Tibial nerve (tissue), 3 donors: ENCODE measurements at regions not wholly inside any gene's neighbourhood (a gene's known extent, or its start where the extent isn't known, plus 50 kb on each side); places are given as distances from the start of the nearest gene placed in this dataset.

Source experiments
- POLR2A ChIP-seq, 2 donors: fragments of 450-650 bp; IDR thresholded peaks; one replicate each; pipeline ENCODE4 v1.6.1; 2017; ENCODE audit warnings: antibody characterized with exemption in 2 of 2, mild to moderate bottlenecking in 2 of 2, moderate library complexity in 2 of 2
- TF ChIP-seq, protein P1 (sequence below), 5 experiments: fragments of 200-600 bp in 3 of 5; fragments of 450-650 bp in 2 of 5; sonication (generic) in 3 of 5; IDR thresholded peaks; one replicate each; pipeline ENCODE4 v1.5.1; 2016 to 2019; ENCODE audit warnings: antibody characterized with exemption in 5 of 5, mild to moderate bottlenecking in 3 of 5, moderate library complexity in 2 of 5

DNA sequence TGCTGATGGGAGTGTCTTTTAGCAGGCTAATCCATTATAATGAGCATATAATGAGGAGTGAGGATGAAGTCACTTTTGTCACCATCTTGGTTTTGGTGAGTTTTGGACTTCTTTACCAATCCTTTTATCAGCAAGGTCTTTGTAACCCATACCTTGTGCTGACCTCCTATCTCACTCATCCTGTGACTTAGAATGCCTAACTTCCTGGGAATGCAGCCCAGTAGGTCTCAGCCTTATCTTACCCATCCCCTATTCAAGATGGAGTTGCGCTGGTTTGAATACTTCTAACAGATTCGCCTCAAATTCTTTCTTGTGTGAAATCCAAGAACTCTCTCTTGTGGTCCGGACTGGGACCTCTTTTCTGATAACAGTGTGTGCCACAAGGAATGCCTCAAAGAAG, 253.1 kb upstream of the CACNA2D1 start:
- TF ChIP-seq, protein P1, sequence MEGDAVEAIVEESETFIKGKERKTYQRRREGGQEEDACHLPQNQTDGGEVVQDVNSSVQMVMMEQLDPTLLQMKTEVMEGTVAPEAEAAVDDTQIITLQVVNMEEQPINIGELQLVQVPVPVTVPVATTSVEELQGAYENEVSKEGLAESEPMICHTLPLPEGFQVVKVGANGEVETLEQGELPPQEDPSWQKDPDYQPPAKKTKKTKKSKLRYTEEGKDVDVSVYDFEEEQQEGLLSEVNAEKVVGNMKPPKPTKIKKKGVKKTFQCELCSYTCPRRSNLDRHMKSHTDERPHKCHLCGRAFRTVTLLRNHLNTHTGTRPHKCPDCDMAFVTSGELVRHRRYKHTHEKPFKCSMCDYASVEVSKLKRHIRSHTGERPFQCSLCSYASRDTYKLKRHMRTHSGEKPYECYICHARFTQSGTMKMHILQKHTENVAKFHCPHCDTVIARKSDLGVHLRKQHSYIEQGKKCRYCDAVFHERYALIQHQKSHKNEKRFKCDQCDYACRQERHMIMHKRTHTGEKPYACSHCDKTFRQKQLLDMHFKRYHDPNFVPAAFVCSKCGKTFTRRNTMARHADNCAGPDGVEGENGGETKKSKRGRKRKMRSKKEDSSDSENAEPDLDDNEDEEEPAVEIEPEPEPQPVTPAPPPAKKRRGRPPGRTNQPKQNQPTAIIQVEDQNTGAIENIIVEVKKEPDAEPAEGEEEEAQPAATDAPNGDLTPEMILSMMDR (IDR thresholded peaks at IDR 0.05), result no peak
- no peak for TF ChIP-seq POLR2A (IDR thresholded peaks at IDR 0.05)
